CD8-positive, alpha-beta memory T cell (primary cell): ENCODE measurements at regions not wholly inside any gene's neighbourhood (a gene's known extent, or its start where the extent isn't known, plus 50 kb on each side); places are given as distances from the start of the nearest gene placed in this dataset.
"Not testable (repeated sequence)": the region's sequence is repeated elsewhere in the genome, so short reads cannot be mapped to it uniquely, and the experiment has no call there.

Experiments used
- CTCF ChIA-PET: fragments of 350-600 bp; sonication (Branson Sonifier 250); formaldehyde crosslinking; loops from one replicate; lab custom pipeline; 2021; ENCODE audit warnings: antibody characterized with exemption; lab: Charles Lee
- POLR2A ChIA-PET: fragments of 350-600 bp; sonication (Branson Sonifier 250); formaldehyde crosslinking; loops from one replicate; lab custom pipeline; 2021; ENCODE audit warnings: antibody characterized with exemption; lab: Charles Lee
- DNase-seq, 5 donors: peaks; one replicate each; pipeline versions ENCODE4 v3.0.0 to v3.0.0-alpha.2; 2020 to 2022; ENCODE audit warnings: mixed read lengths in 1 of 5
- H3K27ac ChIP-seq: one replicate; pipeline ENCODE4 v1.7.0; 2013; ENCODE audit warnings: low read depth, mild to moderate bottlenecking, low read length, moderate library complexity
- H3K27me3 ChIP-seq: 2 replicates; pipeline ENCODE4 v1.7.0; 2013; ENCODE audit warnings: low read length, mild to moderate bottlenecking; ENCODE audit not compliant: insufficient read depth, poor library complexity, severe bottlenecking
- H3K36me3 ChIP-seq: 2 replicates; pipeline ENCODE4 v1.7.0; 2013; ENCODE audit warnings: mild to moderate bottlenecking, low read length, moderate library complexity; ENCODE audit not compliant: insufficient read depth
- H3K4me1 ChIP-seq: 2 replicates; pipeline ENCODE4 v1.7.0; 2013; ENCODE audit warnings: mild to moderate bottlenecking, low read length, moderate library complexity; ENCODE audit not compliant: insufficient read depth
- H3K4me3 ChIP-seq: 2 replicates; pipeline ENCODE4 v1.7.0; 2013; ENCODE audit warnings: mild to moderate bottlenecking, low read length
- H3K9me3 ChIP-seq: 2 replicates; pipeline ENCODE4 v1.7.0; 2013; ENCODE audit warnings: mild to moderate bottlenecking, low read length
- H3K27ac Mint-ChIP-seq, 8 donors: one replicate each; pipeline ENCODE4 v1.8.0; 2020 to 2021; ENCODE audit warnings: mixed read lengths in 8 of 8, mild to moderate bottlenecking in 6 of 8, inconsistent platforms in 3 of 8, moderate library complexity in 3 of 8
- H3K27me3 Mint-ChIP-seq, 2 donors: one replicate each; pipeline ENCODE4 v1.8.0; 2020 to 2021; ENCODE audit warnings: mixed read lengths in 2 of 2, mild to moderate bottlenecking in 1 of 2, moderate library complexity in 1 of 2
- H3K36me3 Mint-ChIP-seq, 3 donors: one replicate each; pipeline ENCODE4 v1.8.0; 2020 to 2021; ENCODE audit warnings: mixed read lengths in 3 of 3, inconsistent platforms in 1 of 3, mild to moderate bottlenecking in 1 of 3
- H3K4me1 Mint-ChIP-seq, 3 donors: one replicate each; pipeline ENCODE4 v1.8.0; 2020 to 2021; ENCODE audit warnings: mixed read lengths in 3 of 3, inconsistent platforms in 1 of 3, mild to moderate bottlenecking in 1 of 3
- H3K4me3 Mint-ChIP-seq, 7 donors: one replicate each; pipeline ENCODE4 v1.8.0; 2020 to 2021; ENCODE audit warnings: mixed read lengths in 7 of 7, mild to moderate bottlenecking in 6 of 7, moderate library complexity in 4 of 7, inconsistent platforms in 2 of 7
- H3K9me3 Mint-ChIP-seq, 5 donors: one replicate each; pipeline ENCODE4 v1.8.0; 2020 to 2022; ENCODE audit warnings: mixed read lengths in 5 of 5, mild to moderate bottlenecking in 3 of 5, moderate library complexity in 2 of 5, inconsistent platforms in 1 of 5

- no peaks in the 10 kb centered on the region for H3K27me3 ChIP-seq
- no peak for DNase-seq
- Mint-ChIP-seq H3K9me3 (peaks cover 0 to 4% (median under 1%) of the 10 kb centered on the region in 5 donors), H3K36me3 (no peaks in the 10 kb centered on the region), H3K27ac (no peak overlapping the region), H3K4me3 (no peak overlapping the region), H3K27me3 (peaks cover 0 to 5% of the 10 kb centered on the region in 2 donors), H3K4me1 (no peaks in the 10 kb centered on the region)
- no peaks in the 10 kb centered on the region for H3K9me3 ChIP-seq
- H3K27ac ChIP-seq: no peak overlapping the region
- POLR2A ChIA-PET: no interaction called here
- CTCF ChIA-PET: no interaction called here
- no peaks in the 10 kb centered on the region for H3K4me1 ChIP-seq
- H3K4me3 ChIP-seq: no peak overlapping the region
- no peaks in the 10 kb centered on the region for H3K36me3 ChIP-seq
Measured at GRCh38 chr2:216936954-216937357, 77.1 kb upstream of the TNP1 start.

GRCh38 chr2:216934623-216935022 lies 74.8 kb upstream of the TNP1 start:
- Histone ChIP-seq H3K4me1 (no peaks in the 10 kb centered on the region), H3K27me3 (no peaks in the 10 kb centered on the region), H3K27ac (no peak overlapping the region), H3K9me3 (no peaks in the 10 kb centered on the region), H3K4me3 (no peak overlapping the region), H3K36me3 (no peaks in the 10 kb centered on the region)
- CTCF ChIA-PET: no interaction called here
- H3K36me3 Mint-ChIP-seq: no peaks in the 10 kb centered on the region
- POLR2A ChIA-PET: no interaction called here
- H3K27me3 Mint-ChIP-seq: peaks cover 0 to 5% of the 10 kb centered on the region in 2 donors
- peaks cover 0 to 4% (median 0%) of the 10 kb centered on the region in 5 donors for H3K9me3 Mint-ChIP-seq
- no peak overlapping the region for H3K4me3 Mint-ChIP-seq
- DNase-seq: no peak
- no peak overlapping the region for H3K27ac Mint-ChIP-seq
- no peaks in the 10 kb centered on the region for H3K4me1 Mint-ChIP-seq

GRCh38 chr2:216934151-216934550 lies 74.3 kb upstream of the TNP1 start:
- Histone ChIP-seq H3K4me3 (no peak overlapping the region), H3K27me3 (no peaks in the 10 kb centered on the region), H3K9me3 (no peaks in the 10 kb centered on the region), H3K27ac (no peak overlapping the region), H3K36me3 (no peaks in the 10 kb centered on the region), H3K4me1 (no peaks in the 10 kb centered on the region)
- Mint-ChIP-seq H3K9me3 (peaks cover 0 to 4% (median 0%) of the 10 kb centered on the region in 5 donors), H3K36me3 (no peaks in the 10 kb centered on the region), H3K27me3 (peaks cover 0 to 5% of the 10 kb centered on the region in 2 donors), H3K4me1 (no peaks in the 10 kb centered on the region), H3K27ac (no peak overlapping the region), H3K4me3 (no peak overlapping the region)
- DNase-seq: no peak
- ChIA-PET POLR2A (no interaction called here), CTCF (no interaction called here)

GRCh38 chr2:216932863-216933548 lies 73.1 kb upstream of the TNP1 start:
- peaks cover 0 to 4% of the 10 kb centered on the region in 2 donors for H3K27me3 Mint-ChIP-seq
- no peak overlapping the region for H3K27ac Mint-ChIP-seq
- no peaks in the 10 kb centered on the region for H3K9me3 ChIP-seq
- H3K4me3 ChIP-seq: no peak overlapping the region
- DNase-seq: no peak
- H3K4me1 ChIP-seq: no peaks in the 10 kb centered on the region
- H3K9me3 Mint-ChIP-seq: peaks cover 0 to 4% (median 0%) of the 10 kb centered on the region in 5 donors
- CTCF ChIA-PET: no interaction called here
- no peak overlapping the region for H3K4me3 Mint-ChIP-seq
- POLR2A ChIA-PET: no interaction called here
- H3K4me1 Mint-ChIP-seq: no peaks in the 10 kb centered on the region
- no peak overlapping the region for H3K27ac ChIP-seq
- no peaks in the 10 kb centered on the region for H3K36me3 ChIP-seq
- no peaks in the 10 kb centered on the region for H3K36me3 Mint-ChIP-seq
- no peaks in the 10 kb centered on the region for H3K27me3 ChIP-seq

- peaks cover 0 to 3% of the 10 kb centered on the region in 2 donors for H3K27me3 Mint-ChIP-seq
- H3K4me3 Mint-ChIP-seq: no peak overlapping the region
- Histone ChIP-seq H3K9me3 (no peaks in the 10 kb centered on the region), H3K4me1 (no peaks in the 10 kb centered on the region), H3K36me3 (no peaks in the 10 kb centered on the region), H3K27me3 (no peaks in the 10 kb centered on the region), H3K4me3 (no peak overlapping the region), H3K27ac (no peak overlapping the region)
- DNase-seq: no peak
- POLR2A ChIA-PET: no interaction called here
- CTCF ChIA-PET: no interaction called here
- no peaks in the 10 kb centered on the region for H3K4me1 Mint-ChIP-seq
- H3K9me3 Mint-ChIP-seq: peaks cover 0 to 4% (median 0%) of the 10 kb centered on the region in 5 donors
- H3K36me3 Mint-ChIP-seq: no peaks in the 10 kb centered on the region
- no peak overlapping the region for H3K27ac Mint-ChIP-seq
Measured at GRCh38 chr2:216932113-216932862, 72.4 kb upstream of the TNP1 start.

GRCh38 chr2:216930716-216931115 lies 70.9 kb upstream of the TNP1 start:
- H3K27me3 ChIP-seq: no peaks in the 10 kb centered on the region
- POLR2A ChIA-PET: no interaction called here
- no peaks in the 10 kb centered on the region for H3K4me1 Mint-ChIP-seq
- no peak overlapping the region for H3K27ac Mint-ChIP-seq
- peaks cover 0 to 3% of the 10 kb centered on the region in 2 donors for H3K27me3 Mint-ChIP-seq
- H3K4me1 ChIP-seq: no peaks in the 10 kb centered on the region
- DNase-seq: no peak
- no peak overlapping the region for H3K27ac ChIP-seq
- no peaks in the 10 kb centered on the region for H3K36me3 ChIP-seq
- no peaks in the 10 kb centered on the region for H3K36me3 Mint-ChIP-seq
- no peak overlapping the region for H3K4me3 Mint-ChIP-seq
- H3K9me3 Mint-ChIP-seq: peaks cover 0 to 2% (median 0%) of the 10 kb centered on the region in 5 donors
- CTCF ChIA-PET: no interaction called here
- H3K4me3 ChIP-seq: no peak overlapping the region
- no peaks in the 10 kb centered on the region for H3K9me3 ChIP-seq

- H3K27me3 Mint-ChIP-seq, H3K27me3 ChIP-seq, DNase-seq, H3K4me3 Mint-ChIP-seq, H3K27ac Mint-ChIP-seq, H3K36me3 ChIP-seq, H3K4me3 ChIP-seq, H3K4me1 Mint-ChIP-seq, CTCF ChIA-PET, H3K27ac ChIP-seq, H3K36me3 Mint-ChIP-seq, H3K9me3 Mint-ChIP-seq, H3K4me1 ChIP-seq, H3K9me3 ChIP-seq, POLR2A ChIA-PET: not testable (repeated sequence)
Measured at GRCh38 chr2:216929338-216929737, 69.5 kb upstream of the TNP1 start.

GRCh38 chr2:216927163-216927562 lies 67.3 kb upstream of the TNP1 start:
- H3K27ac Mint-ChIP-seq: no peak overlapping the region

More at GRCh38 chr2:216927163-216927562, 67.3 kb upstream of the TNP1 start:
- no peak for DNase-seq
- Histone ChIP-seq H3K27ac (no peak overlapping the region), H3K36me3 (no peaks in the 10 kb centered on the region), H3K4me3 (no peak overlapping the region), H3K9me3 (no peaks in the 10 kb centered on the region), H3K27me3 (no peaks in the 10 kb centered on the region), H3K4me1 (no peaks in the 10 kb centered on the region)
- CTCF ChIA-PET: no interaction called here
- Mint-ChIP-seq H3K9me3 (no peaks in the 10 kb centered on the region), H3K4me3 (no peak overlapping the region), H3K4me1 (no peaks in the 10 kb centered on the region), H3K36me3 (no peaks in the 10 kb centered on the region), H3K27me3 (no peaks in the 10 kb centered on the region)
- POLR2A ChIA-PET: no interaction called here
